Activated T-cell treated with anti-CD3 and anti-CD28 coated beads, Interleukin-2, amount 50 U/mL, for 4 hours (primary cell): ENCODE measurements at regions not wholly inside any gene's neighbourhood (a gene's known extent, or its start where the extent isn't known, plus 50 kb on each side); places are given as distances from the start of the nearest gene placed in this dataset.

Source experiments
- ATAC-seq, 2 donors: fragments of 200-7000 bp; cut with Tn5 transposase; one replicate each; pipeline ENCODE4 v1.10.0; 2021
- DNase-seq: peaks from one replicate; pipeline ENCODE4 v3.0.0-alpha.2; 2020
- H3K27me3 Mint-ChIP-seq: one replicate; pipeline ENCODE4 v1.8.0; 2021; ENCODE audit warnings: low read depth, mixed read lengths
- H3K36me3 Mint-ChIP-seq: one replicate; pipeline ENCODE4 v1.8.0; 2022; ENCODE audit warnings: mixed read lengths; ENCODE audit not compliant: insufficient read depth
- H3K4me1 Mint-ChIP-seq: one replicate; pipeline ENCODE4 v1.8.0; 2021; ENCODE audit warnings: low read depth, mixed read lengths
- H3K4me3 Mint-ChIP-seq: one replicate; pipeline ENCODE4 v1.8.0; 2021; ENCODE audit warnings: mild to moderate bottlenecking, moderate library complexity, mixed read lengths
- H3K9me3 Mint-ChIP-seq: one replicate; pipeline ENCODE4 v1.8.0; 2021; ENCODE audit warnings: mixed read lengths

DNA sequence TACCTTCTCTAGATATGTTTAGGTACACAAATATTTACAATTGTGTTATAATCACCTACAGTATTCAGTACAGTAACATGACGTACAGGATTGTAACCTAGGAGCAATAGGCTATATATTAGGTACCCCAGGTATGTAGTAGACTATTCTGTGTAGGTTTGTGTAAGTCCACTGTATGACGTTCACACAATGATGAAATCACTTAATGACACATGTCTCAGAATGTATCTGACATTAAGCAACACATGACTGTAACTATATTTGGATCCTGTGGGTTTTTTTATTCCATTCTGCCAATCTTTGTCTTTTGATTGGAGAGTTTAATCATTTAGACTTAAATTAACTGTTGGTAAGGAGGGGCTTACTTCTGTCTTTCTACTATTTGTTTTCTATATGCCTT is 52.1 kb downstream of the STYXL2 start:
- ATAC-seq (no peak), DNase-seq (no peak)
- H3K4me3 Mint-ChIP-seq: no peak overlapping the region
- peaks cover 3% of the 10 kb centered on the region for H3K36me3 Mint-ChIP-seq
- H3K9me3 Mint-ChIP-seq: peaks cover 16% of the 10 kb centered on the region
- H3K27me3 Mint-ChIP-seq: peaks cover 36% of the 10 kb centered on the region
- H3K4me1 Mint-ChIP-seq: no peaks in the 10 kb centered on the region

DNA sequence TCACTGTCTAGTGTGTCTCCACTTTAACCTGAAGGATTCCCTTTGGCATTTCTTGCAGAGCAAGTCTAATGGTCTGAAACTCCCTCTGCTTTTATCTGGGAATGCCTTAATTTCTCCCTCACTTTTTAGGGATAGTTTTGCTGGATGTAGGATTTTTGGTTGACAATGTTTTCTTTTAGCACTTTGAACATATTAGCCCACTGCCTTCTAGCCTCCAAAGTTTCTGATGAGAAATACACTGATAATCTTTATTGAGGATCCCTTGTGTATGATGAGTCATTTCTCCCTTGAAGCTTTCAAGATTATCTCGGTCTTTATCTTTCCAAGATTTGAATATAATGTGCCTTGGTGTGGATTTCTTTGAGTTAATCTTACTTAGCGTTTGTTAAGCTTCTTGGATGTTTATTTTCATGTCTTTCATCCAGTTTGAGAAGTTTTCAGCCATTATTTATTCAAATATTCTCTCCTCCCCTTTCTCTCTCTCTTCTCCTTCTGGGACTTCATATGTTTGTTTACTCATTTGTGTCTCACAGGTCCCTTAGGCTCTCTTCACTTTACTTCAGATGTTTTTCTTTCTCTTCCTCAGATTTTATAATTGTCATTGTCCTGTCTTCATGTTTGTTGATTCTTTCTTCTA is 53.1 kb downstream of the STYXL2 start:
- Mint-ChIP-seq H3K9me3 (peaks cover 16% of the 10 kb centered on the region), H3K4me1 (no peaks in the 10 kb centered on the region), H3K36me3 (peaks cover 3% of the 10 kb centered on the region), H3K27me3 (peaks cover 39% of the 10 kb centered on the region), H3K4me3 (no peak overlapping the region)
- DNase-seq (no peak), ATAC-seq (no peak)

DNA sequence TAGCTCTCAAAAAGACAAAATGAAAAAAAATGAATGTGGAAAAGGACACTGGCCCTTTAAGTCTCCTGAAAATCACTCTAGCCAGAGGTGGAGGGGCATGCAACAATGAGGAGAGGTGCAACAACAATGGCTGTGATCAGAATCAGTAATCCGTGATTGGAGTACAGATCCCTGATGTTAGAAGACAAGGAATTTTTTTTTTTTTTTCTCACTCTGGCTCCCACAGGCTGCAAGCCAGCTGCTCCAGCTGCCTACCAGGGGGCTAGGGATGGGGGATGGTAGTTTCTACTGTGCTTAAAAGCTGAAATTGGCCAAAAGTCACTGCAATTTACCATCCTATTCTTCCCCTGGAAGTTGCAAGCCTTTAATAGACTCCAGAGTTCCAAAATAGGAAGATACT is 54.5 kb downstream of the STYXL2 start:
- no peak overlapping the region for H3K4me3 Mint-ChIP-seq
- no peaks in the 10 kb centered on the region for H3K4me1 Mint-ChIP-seq
- ATAC-seq (no peak), DNase-seq (no peak)
- H3K9me3 Mint-ChIP-seq: peaks cover 13% of the 10 kb centered on the region
- H3K27me3 Mint-ChIP-seq: peaks cover 38% of the 10 kb centered on the region
- H3K36me3 Mint-ChIP-seq: peaks cover 3% of the 10 kb centered on the region

GRCh38 chr1:167149793-167150491 is 56.1 kb downstream of the STYXL2 start:
- DNase-seq (no peak), ATAC-seq (no peak)
- H3K4me3 Mint-ChIP-seq: no peak overlapping the region
- H3K36me3 Mint-ChIP-seq: peaks cover 3% of the 10 kb centered on the region
- no peaks in the 10 kb centered on the region for H3K4me1 Mint-ChIP-seq
- H3K27me3 Mint-ChIP-seq: peaks cover 34% of the 10 kb centered on the region
- H3K9me3 Mint-ChIP-seq: peaks cover 9% of the 10 kb centered on the region

DNA sequence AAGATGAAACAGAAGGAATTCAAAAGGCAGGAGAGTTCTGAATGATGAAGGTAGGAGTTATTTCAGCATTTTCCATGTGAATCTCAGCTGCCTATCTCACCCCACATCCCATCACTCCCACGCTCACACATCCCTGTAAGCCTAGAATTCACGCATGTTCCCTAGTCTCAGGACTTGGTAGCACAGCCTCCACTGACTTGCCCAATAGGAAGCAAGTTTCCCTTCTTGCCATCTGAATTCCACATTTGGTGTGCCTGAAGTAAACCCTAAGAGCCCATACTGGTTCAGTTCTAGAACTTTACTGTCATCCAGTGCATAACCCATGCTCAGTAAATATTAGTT is 56.6 kb downstream of the STYXL2 start:
- peaks cover 32% of the 10 kb centered on the region for H3K27me3 Mint-ChIP-seq
- peaks cover 3% of the 10 kb centered on the region for H3K36me3 Mint-ChIP-seq
- H3K9me3 Mint-ChIP-seq: peaks cover 9% of the 10 kb centered on the region
- no peak overlapping the region for H3K4me3 Mint-ChIP-seq
- no peaks in the 10 kb centered on the region for H3K4me1 Mint-ChIP-seq
- DNase-seq (no peak), ATAC-seq (no peak)

GRCh38 chr1:167152192-167152876 is 58.5 kb downstream of the STYXL2 start:
- no peaks in the 10 kb centered on the region for H3K4me1 Mint-ChIP-seq
- ATAC-seq (peak in 1 of 2 donors; percentile 28), DNase-seq (no peak)
- H3K4me3 Mint-ChIP-seq: no peak overlapping the region
- peaks cover 2% of the 10 kb centered on the region for H3K36me3 Mint-ChIP-seq
- peaks cover 22% of the 10 kb centered on the region for H3K27me3 Mint-ChIP-seq
- H3K9me3 Mint-ChIP-seq: peaks cover 3% of the 10 kb centered on the region

DNA sequence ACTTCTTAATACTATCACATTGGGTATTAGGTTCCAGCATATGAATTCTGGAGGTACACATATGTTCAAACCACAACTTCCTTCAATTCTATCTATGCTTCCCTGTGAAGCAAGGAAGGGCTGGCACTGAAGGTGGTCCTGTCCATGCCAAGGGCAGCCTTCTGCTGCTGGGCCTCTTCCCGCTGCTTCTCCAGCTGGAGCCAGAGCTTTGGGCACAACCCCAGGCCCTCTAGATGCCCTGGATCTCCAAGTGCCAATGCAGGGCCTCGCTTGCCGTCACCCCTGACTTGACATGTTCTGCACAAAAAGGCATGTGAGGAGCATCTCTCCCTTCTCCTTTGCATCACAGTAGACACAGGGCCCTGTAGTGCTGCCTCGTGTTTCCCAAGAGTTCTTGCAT is 62.6 kb downstream of the STYXL2 start:
- no peaks in the 10 kb centered on the region for H3K36me3 Mint-ChIP-seq
- peaks cover 8% of the 10 kb centered on the region for H3K27me3 Mint-ChIP-seq
- H3K4me1 Mint-ChIP-seq: no peaks in the 10 kb centered on the region

DNA sequence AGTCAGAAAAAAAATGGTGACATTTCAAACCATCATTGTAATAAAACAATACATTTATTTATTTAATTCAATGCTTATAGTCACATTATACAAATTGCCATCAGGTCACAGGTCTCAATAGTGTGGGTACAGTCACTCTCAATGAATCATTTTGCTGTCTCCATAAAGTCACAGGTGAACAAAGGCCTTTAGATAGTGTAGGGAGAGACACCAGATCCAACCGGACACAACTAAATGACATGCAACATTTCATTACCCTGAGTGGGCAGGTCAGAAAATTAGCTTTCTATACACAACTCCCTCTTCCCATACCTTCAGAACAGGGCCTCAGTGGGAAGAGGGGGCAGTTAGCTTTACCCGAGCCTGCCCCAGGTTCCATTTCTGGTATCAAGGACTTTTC is 63.2 kb downstream of the STYXL2 start:
- Mint-ChIP-seq H3K4me3 (no peak overlapping the region), H3K36me3 (no peaks in the 10 kb centered on the region), H3K9me3 (no peaks in the 10 kb centered on the region), H3K4me1 (no peaks in the 10 kb centered on the region), H3K27me3 (peaks cover 5% of the 10 kb centered on the region)
- DNase-seq: no peak
- ATAC-seq: no peak

More for the DNA sequence above, 62.6 kb downstream of the STYXL2 start:
- Mint-ChIP-seq H3K9me3 (no peaks in the 10 kb centered on the region), H3K4me3 (no peak overlapping the region)
- DNase-seq (no peak), ATAC-seq (no peak)

GRCh38 chr1:167158111-167158812 is 62.4 kb upstream of the POU2F1 start:
- no peaks in the 10 kb centered on the region for H3K9me3 Mint-ChIP-seq
- DNase-seq (no peak), ATAC-seq (no peak)
- H3K36me3 Mint-ChIP-seq: no peaks in the 10 kb centered on the region
- H3K27me3 Mint-ChIP-seq: peaks cover 5% of the 10 kb centered on the region
- H3K4me3 Mint-ChIP-seq: no peak overlapping the region
- peaks cover 3% of the 10 kb centered on the region for H3K4me1 Mint-ChIP-seq

GRCh38 chr1:167158813-167159275 is 61.8 kb upstream of the POU2F1 start:
- H3K27me3 Mint-ChIP-seq: peaks cover 5% of the 10 kb centered on the region
- H3K36me3 Mint-ChIP-seq: no peaks in the 10 kb centered on the region
- no peaks in the 10 kb centered on the region for H3K9me3 Mint-ChIP-seq
- H3K4me1 Mint-ChIP-seq: peaks cover 8% of the 10 kb centered on the region
- H3K4me3 Mint-ChIP-seq: no peak overlapping the region
- DNase-seq: no peak
- ATAC-seq: no peak

DNA sequence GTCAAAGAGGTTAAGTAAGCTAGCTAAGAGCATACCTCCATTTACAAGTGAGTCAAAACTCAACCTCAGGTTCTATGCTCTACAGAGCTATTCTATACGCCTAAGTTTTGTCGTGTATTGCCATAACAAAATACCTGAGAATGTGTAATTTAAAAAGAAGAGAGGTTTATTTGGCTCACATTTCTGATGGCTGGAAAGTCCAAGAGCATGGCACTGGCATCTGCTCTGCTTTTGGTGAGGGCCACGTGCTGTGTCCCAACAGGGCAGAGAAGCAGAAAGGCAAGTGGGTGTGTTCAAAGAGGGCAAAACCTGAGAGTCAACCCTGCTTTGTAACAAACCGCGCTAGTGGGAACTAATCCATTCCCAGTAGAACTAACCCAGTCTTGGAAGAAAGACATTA is 60.9 kb upstream of the POU2F1 start:
- ATAC-seq (no peak), DNase-seq (no peak)
- Mint-ChIP-seq H3K9me3 (no peaks in the 10 kb centered on the region), H3K27me3 (peaks cover 12% of the 10 kb centered on the region), H3K4me3 (no peak overlapping the region), H3K36me3 (no peaks in the 10 kb centered on the region), H3K4me1 (peaks cover 8% of the 10 kb centered on the region)

- no peak for ATAC-seq
Observed at GRCh38 chr1:167161242-167161641, 59.4 kb upstream of the POU2F1 start.

GRCh38 chr1:167161762-167162161 is 58.9 kb upstream of the POU2F1 start:
- DNase-seq: no peak
- ATAC-seq: no peak
- Mint-ChIP-seq H3K4me1 (peaks cover 8% of the 10 kb centered on the region), H3K9me3 (no peaks in the 10 kb centered on the region), H3K36me3 (no peaks in the 10 kb centered on the region), H3K4me3 (no peak overlapping the region), H3K27me3 (peaks cover 25% of the 10 kb centered on the region)

More at GRCh38 chr1:167161242-167161641, 59.4 kb upstream of the POU2F1 start:
- Mint-ChIP-seq H3K9me3 (no peaks in the 10 kb centered on the region), H3K4me3 (no peak overlapping the region), H3K4me1 (peaks cover 8% of the 10 kb centered on the region), H3K36me3 (no peaks in the 10 kb centered on the region), H3K27me3 (peaks cover 20% of the 10 kb centered on the region)
- DNase-seq: no peak

DNA sequence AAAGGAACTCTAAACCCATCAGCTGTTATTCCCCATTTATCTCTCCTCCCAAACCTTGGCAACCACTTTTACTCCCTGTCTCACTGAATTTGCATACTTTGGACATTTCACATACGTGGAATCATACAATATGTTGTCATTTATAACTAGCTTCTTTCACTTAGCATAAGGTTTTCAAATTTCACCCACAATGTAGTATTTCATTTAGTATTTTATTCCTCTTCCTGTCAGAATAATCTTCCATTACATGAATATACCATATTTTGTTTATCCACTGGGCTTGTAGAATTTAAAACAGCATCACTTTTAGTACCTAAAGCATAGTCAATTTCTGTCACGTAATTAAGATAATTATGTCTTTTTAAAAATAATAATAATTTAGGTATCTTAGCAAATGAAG is 55.5 kb upstream of the POU2F1 start:
- Mint-ChIP-seq H3K4me3 (no peak overlapping the region), H3K36me3 (no peaks in the 10 kb centered on the region), H3K4me1 (peaks cover 8% of the 10 kb centered on the region), H3K9me3 (peaks cover 6% of the 10 kb centered on the region), H3K27me3 (peaks cover 32% of the 10 kb centered on the region)
- no peak for DNase-seq
- ATAC-seq: no peak
